Activated CD8-positive, alpha-beta memory T cell treated with anti-CD3 and anti-CD28 coated beads for 48 hours (primary cell): ENCODE measurements at regions not wholly inside any gene's neighbourhood (a gene's known extent, or its start where the extent isn't known, plus 50 kb on each side); places are given as distances from the start of the nearest gene placed in this dataset.

Source experiments
- DNase-seq, 3 experiments: peaks; one replicate each; pipeline ENCODE4 v3.0.0-alpha.2; 2020; ENCODE audit warnings: low read depth in 2 of 3, low spot score in 2 of 3

- no peak for DNase-seq
Observed at GRCh38 chr6:4563156-4563555, 213.0 kb upstream of the CDYL start.

DNA sequence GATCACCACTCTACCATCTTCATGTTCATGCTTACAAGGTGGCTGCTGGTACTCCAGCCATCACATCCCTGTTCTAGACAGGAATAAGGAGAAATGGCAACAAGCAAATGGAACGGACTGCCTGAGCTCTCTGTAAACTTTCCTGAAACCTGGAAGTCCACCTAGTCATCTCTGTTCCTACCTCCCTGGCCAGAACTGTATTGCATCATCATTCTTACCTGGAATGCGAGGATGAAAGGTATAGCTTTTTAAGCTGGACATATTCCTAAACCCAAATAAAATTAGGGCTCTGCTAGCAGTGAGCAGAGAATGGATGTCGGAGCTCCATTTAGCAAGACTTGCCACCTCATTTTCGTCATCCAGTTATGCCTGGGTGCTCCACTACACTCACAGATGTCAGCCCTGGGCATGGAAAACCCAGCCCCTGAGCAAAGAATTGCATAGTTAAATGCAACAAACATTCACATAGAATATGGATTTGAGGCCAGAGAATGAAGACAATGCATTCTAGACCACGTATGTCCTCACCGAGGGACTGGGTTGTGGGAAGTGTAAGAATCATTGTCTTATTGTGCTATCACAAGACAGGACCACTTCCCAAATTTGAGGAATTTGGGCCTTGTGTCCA is 214.3 kb upstream of the CDYL start:
- no peak for DNase-seq

DNA sequence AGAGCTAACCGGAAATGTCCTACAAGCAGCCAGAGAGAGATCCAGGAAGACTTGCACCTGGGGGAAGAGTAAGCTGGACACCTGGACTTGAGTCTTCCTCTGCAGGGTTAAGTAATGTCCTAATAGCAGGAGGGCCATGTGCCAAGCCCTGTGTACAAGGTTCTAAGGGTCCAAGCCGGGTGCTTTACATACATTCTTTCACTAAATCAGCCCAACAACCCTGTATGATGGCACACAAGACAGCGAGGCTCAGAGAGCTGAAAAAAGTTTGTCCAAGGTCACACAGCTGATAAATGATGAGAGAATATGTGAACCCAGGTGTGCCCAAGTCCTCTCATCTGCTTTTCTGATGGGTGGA is 215.1 kb upstream of the CDYL start:
- no peak for DNase-seq

- no peak for DNase-seq
Observed at GRCh38 chr6:4560221-4561077, 215.8 kb upstream of the CDYL start.

- no peak for DNase-seq
Observed at GRCh38 chr6:4559281-4559875, 216.8 kb upstream of the CDYL start.

- DNase-seq: no peak
Observed at GRCh38 chr6:4554645-4555044, 221.6 kb upstream of the CDYL start.

DNA sequence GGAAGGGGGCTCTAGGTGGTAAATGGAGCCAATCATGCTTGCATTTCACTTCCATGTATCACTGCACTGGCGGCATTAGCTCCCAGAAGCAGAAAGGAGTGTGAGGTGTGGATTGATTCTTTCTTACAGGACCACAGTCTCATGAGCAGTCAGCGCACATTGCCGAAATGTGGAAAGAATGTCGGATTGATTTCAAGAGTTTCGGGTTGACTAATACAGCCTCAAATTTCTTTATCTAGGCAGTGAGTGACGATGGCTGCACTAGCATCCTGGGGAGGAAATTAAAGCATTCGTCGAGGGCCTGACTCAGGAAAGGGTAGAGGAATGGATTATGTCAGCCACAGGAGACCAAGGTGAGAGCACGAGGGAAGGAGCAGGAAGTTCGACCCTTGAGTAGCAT is 222.8 kb upstream of the CDYL start:
- no peak for DNase-seq

DNA sequence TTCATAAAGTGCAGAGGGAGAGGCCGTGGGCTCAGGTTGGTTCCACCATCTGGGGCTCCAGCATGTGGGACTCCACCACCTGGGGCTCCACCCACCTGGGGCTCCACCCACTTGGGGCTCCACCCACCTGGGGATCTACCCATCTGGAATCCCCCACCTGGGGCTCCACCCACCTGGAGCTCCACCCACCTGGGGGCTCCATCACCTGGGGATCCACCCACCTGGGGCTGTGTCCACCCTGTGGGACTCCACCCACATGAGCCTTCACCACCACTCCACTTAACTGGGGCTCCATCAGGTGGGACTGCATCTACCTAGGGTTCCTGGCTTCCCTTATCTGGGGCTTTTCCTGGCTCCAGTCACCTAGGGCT is 226.0 kb upstream of the CDYL start:
- no peak for DNase-seq

DNA sequence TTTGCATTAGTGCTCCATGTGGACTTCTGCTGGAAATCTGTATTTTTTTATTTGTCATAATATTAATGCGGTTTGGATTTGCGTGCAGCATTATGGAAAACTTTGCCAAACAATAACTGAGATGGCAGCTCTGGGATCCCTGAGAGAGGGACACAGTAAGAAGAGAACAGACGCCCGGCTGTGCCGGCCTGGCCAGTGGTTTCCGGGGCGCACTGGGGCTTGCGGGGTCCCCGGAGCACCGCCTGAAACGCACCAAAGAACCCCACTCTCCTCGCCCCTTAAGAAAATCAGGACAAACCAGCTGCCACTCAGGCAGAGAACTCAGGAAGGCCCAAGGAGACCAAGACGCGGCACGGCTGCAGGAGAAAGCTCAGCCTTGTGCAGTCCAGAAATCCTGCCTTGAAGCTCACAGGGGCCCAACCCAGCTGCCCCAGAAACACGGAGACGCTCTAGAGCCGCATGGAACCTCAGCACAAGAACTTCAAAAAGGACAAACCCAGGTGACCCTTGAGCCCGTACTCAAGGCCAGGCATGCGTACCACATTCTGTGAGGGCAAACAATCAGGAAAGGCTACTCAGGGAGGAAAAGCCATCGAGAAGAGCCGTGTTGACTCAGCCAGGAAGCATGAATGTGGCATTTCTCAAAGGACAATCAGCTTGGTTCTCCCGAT is 226.5 kb upstream of the CDYL start:
- DNase-seq: no peak

DNA sequence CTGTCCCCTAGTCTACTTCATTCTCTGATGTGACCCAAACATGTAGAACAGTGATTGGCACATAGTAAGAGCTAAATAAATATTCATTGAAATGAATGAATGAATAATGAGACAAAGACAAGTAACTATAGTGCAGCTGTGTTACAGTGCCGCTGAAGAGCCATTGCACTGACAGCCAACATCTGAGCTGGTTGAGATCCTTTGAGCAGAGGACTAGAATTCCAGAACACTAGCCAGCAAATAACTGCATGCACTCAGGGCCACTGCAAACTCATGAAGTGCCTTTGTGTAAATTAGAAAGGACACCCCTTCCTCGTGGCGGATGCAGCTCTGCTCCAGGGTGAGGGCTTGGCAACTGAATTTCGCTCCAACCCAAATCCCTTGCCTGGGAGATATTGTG is 230.3 kb upstream of the CDYL start:
- no peak for DNase-seq

DNA sequence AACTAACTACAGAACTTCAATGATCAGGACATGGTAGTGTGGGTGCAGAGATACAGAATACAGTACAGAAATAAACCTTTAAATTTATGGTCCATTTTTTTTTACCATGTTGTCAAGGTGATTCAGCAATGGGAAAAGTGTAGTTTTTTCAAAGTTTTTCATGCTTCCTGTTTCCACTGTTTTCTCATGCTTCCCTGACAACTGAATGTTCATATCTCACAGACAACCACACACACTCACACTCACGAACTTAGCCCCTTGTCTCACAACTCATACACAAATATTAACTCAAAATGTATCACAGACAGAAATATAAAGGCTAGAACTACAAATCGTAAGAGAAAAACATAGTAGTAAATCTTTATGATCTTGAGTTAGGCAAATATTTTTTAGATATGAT is 232.6 kb upstream of the CDYL start:
- DNase-seq: no peak

GRCh38 chr6:4533576-4533975 is 242.6 kb upstream of the CDYL start:
- DNase-seq: no peak

GRCh38 chr6:4531406-4531805 is 244.8 kb upstream of the CDYL start:
- no peak for DNase-seq

- no peak for DNase-seq
Observed at GRCh38 chr6:4522453-4522852, 253.8 kb upstream of the CDYL start.

- DNase-seq: no peak
Observed at GRCh38 chr6:4521070-4521469, 255.1 kb upstream of the CDYL start.

DNA sequence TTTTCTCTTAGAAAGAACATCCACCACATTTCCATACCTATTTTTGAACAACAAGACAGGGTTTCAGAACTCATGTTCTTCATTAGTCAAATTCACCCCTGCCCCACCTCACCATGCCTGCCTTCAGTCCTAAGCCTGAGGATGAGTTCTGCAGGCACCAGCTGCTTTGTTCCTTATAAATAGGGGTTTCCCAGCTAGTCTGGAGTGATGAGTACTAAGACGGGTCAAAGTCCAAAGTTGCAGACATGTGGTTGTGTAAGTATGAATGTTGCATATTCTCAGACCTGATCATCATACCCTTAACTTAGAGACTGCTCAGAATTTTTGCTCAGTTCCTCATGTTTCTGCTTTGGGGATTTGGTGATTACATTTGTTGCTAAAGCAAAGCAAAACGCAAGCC is 257.7 kb upstream of the CDYL start:
- DNase-seq: no peak

GRCh38 chr6:4516206-4516605 is 260.0 kb upstream of the CDYL start:
- no peak for DNase-seq

- no peak for DNase-seq
Observed at GRCh38 chr6:4513561-4513960, 262.6 kb upstream of the CDYL start.

- no peak for DNase-seq
Observed at GRCh38 chr6:4512051-4512471, 264.1 kb upstream of the CDYL start.

GRCh38 chr6:4511641-4512020 is 264.6 kb upstream of the CDYL start:
- DNase-seq: no peak

DNA sequence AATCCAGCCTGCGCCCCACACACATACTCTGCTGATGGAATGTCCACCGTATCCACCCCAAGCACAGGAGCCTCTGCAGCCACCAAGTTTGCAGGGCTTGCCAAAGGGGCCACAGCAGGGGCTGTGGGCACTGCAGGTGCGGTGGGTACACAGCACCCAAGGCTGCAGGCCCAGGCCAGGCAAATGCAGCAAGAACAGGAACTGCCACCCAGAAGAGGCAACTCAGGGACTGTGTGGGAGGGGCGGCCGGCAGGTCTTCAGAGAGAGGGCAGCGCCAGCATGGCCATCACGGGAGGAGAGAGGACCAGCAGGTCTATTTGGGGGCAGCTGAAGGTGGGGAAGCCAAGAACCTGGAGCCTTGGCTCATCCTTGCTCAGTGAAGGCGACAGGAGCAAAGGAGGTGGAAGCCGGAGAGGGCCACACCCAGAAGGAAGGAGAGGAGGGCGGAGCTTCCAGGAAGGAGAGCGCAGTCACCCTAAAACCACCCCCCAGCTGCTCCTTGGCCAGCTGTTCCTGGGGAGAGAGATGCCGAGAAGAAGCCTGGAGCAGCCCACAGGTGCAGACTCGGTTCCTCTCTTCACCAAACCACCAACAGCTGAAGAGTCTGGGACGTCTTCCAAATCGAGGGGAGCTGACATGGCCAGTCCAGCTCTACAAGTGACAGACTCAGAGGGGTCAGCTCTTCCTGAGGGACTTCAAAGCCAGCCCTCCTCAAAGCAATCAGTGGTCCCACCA is 265.1 kb upstream of the CDYL start:
- DNase-seq: no peak
